ENCODE measurements at regions not wholly inside any gene's neighbourhood (a gene's known extent, or its start where the extent isn't known, plus 50 kb on each side); places are given as distances from the start of the nearest gene placed in this dataset.

DNA sequence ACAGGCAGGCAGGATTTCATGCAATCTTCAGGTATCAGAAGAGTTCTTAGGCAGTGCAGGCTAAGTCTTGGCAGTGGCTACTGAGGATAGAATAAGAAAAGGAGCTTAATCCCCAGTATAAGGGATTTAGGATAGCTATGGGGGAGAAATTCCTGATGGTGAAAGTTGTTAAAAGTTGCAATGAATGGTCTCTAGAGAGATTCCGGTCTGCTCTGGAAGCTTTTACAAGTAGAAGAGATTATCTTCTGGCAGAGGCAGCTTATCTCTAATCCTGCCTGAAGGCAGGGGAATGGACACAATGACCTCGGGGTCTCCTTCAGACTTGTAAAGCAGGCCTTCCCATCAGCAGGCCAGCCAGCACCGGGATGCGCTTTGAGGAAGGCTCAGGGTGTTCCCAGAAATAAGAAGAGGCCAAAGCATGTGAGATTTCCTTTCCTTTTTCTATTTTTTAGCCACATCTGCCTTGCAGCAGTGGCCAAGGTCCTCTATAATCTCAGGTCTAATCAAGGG lies 253.9 kb upstream of the KLHL29 start:
- TF ChIP-seq POLR2A (IDR thresholded peaks at IDR 0.05; ENCODE audit: low read depth, low read length) (no peak), POU2F2 (IDR thresholded peaks at IDR 0.05; ENCODE audit: low read depth, low read length) (no peak), TAF1 (IDR thresholded peaks at IDR 0.05; ENCODE audit: low read depth, low read length) (no peak), SPI1 (IDR thresholded peaks at IDR 0.05; ENCODE audit: low read depth, low read length) (no peak), POLR2AphosphoS5 (IDR thresholded peaks at IDR 0.05; ENCODE audit: low read depth, low read length) (no peak), PAX5 (IDR thresholded peaks at IDR 0.05; ENCODE audit: insufficient read depth, low read length, severe bottlenecking) (no peak)
- DNase-seq (ENCODE audit: insufficient read length, low spot score) (no peak), FAIRE-seq (no peak)

DNA sequence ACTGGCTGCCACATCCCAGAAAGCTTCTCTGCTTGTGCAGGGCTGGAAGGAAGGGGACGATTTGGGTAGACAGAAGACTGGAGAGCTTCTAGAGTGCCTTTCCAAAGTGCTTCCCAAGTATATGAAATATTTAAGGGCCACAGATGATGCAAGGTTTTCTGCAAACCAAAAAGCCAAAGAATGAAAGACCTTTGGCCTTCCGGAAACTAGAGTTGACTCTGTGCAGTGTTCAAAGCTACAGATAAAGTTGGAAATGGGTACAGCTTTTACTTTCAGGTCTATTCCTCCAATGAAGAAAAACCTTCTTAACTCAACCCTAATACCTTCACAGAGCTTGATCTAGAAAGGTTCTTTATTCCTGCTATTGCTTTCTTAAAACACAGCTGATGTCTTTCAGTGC lies 253.0 kb upstream of the KLHL29 start:
- FAIRE-seq (no peak), DNase-seq (ENCODE audit: insufficient read length, low spot score) (no peak)
- TF ChIP-seq SPI1 (IDR thresholded peaks at IDR 0.05; ENCODE audit: low read depth, low read length): no peak
- TF ChIP-seq POLR2A (IDR thresholded peaks at IDR 0.05; ENCODE audit: low read depth, low read length): no peak
- no peak for TF ChIP-seq PAX5 (IDR thresholded peaks at IDR 0.05; ENCODE audit: insufficient read depth, low read length, severe bottlenecking)
- no peak for TF ChIP-seq POLR2AphosphoS5 (IDR thresholded peaks at IDR 0.05; ENCODE audit: low read depth, low read length)
- no peak for TF ChIP-seq POU2F2 (IDR thresholded peaks at IDR 0.05; ENCODE audit: low read depth, low read length)
- TF ChIP-seq TAF1 (IDR thresholded peaks at IDR 0.05; ENCODE audit: low read depth, low read length): no peak

DNA sequence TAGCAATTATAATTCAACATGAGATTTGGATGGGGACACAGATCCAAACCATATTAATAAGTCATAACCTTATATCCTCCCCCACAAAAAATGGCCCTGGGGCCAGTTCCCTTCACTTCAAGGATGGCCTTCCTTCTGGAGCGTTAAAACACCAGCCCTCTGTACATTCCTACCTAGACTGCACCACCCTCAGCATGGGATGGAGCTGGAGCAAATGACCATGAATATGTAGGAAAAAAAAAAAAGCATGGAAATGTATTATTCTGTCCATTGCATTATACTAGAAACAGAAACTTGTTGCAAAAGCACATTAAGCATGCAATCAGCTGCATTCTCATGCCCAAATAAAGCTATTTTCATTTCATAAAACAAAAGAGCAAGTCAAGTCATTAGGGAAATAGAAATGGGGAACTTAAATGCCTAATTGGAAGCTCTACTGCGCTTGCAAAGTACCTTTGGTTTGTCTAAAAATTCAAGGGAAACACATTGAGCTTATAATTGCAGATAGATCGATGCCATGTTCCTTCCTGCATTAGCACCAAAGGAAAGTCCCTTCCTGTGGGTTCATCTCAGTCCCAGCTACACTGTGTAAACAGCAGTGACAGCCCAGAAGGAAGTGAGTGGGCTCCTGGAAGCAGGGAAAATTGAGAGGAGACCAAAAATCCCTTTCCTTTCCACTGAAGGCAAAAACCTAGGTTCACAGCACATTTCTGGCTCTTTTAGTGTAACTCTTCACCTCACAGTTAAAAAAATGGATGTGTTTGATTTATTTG lies 252.0 kb upstream of the KLHL29 start:
- no peak for TF ChIP-seq TAF1 (IDR thresholded peaks at IDR 0.05; ENCODE audit: low read depth, low read length)
- no peak for TF ChIP-seq POLR2AphosphoS5 (IDR thresholded peaks at IDR 0.05; ENCODE audit: low read depth, low read length)
- TF ChIP-seq POLR2A (IDR thresholded peaks at IDR 0.05; ENCODE audit: low read depth, low read length): no peak
- no peak for TF ChIP-seq POU2F2 (IDR thresholded peaks at IDR 0.05; ENCODE audit: low read depth, low read length)
- no peak for TF ChIP-seq SPI1 (IDR thresholded peaks at IDR 0.05; ENCODE audit: low read depth, low read length)
- no peak for TF ChIP-seq PAX5 (IDR thresholded peaks at IDR 0.05; ENCODE audit: insufficient read depth, low read length, severe bottlenecking)
- FAIRE-seq (no peak), DNase-seq (ENCODE audit: insufficient read length, low spot score) (no peak)

DNA sequence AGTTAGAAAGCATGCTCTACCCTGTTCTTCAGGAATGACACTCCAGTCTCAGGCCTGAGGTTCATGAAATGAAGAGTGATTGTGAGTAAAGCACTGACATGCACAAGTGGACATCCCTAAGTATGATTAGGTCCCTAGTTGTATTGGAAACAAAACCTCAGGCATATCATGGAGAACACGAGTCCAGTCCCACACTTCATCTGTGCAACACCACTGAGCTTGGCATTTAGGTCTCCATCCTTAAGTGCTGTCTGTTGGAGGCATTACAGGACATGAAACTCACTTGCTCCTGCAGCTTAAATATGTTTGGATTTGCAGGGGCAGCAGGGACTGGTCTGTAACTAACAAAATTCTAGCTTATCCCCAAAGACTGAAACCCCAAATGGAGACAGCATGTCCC lies 250.3 kb upstream of the KLHL29 start:
- no peak for FAIRE-seq
- no peak for DNase-seq (ENCODE audit: insufficient read length, low spot score)
- no peak for TF ChIP-seq POLR2AphosphoS5 (IDR thresholded peaks at IDR 0.05; ENCODE audit: low read depth, low read length)
- TF ChIP-seq POU2F2 (IDR thresholded peaks at IDR 0.05; ENCODE audit: low read depth, low read length): no peak
- no peak for TF ChIP-seq POLR2A (IDR thresholded peaks at IDR 0.05; ENCODE audit: low read depth, low read length)
- TF ChIP-seq SPI1 (IDR thresholded peaks at IDR 0.05; ENCODE audit: low read depth, low read length): no peak
- TF ChIP-seq TAF1 (IDR thresholded peaks at IDR 0.05; ENCODE audit: low read depth, low read length): no peak
- no peak for TF ChIP-seq PAX5 (IDR thresholded peaks at IDR 0.05; ENCODE audit: insufficient read depth, low read length, severe bottlenecking)

DNA sequence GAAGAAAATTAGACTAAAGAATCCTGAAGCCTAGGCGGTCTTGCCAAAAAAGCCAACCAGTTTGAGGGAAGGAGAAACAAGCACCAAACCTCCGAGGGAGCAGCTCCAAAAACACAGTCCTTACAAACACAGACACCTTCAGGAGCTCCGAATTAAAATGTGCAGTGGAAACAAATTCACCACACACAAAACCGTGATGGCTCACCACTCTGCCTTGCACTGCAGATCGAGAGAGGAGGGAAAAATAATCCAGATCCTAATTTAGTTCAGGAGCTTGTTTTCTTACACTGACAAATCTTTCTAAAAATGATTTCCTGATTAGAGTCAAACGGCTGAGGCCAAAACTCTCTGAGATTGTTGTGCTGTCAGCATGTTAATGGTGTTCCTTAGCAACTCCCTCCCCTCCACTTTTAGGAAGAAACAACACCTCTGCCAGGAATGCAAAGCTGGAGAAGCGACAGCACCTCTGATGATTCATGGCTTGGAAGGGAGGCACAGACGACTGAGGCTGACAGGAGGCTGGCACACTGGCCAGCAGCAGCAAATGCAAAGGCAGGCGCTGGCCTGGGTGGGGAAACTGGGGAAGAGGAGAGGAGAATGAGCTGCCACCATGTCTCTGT lies 249.4 kb upstream of the KLHL29 start:
- FAIRE-seq: no peak
- no peak for DNase-seq (ENCODE audit: insufficient read length, low spot score)
- TF ChIP-seq POLR2A (IDR thresholded peaks at IDR 0.05; ENCODE audit: low read depth, low read length): no peak

DNA sequence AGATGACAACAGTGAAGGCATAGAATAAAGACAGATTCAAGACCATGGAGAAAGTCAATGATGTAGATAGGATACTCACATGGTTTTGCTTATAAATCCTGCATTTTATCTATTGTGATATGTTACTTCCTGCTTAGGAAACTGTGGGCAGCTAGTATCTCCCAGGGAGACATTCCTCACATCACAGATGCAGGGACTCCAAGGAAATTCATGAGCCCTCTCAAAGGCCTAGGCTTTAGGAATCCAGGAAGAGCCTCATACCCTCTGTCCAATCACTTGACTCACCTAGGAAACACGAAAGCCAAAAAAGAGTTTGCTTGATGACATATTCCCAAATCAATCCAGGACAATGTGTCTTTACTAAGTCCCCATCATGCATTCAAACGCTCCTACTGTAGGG lies 247.8 kb upstream of the KLHL29 start:
- DNase-seq (ENCODE audit: insufficient read length, low spot score) (no peak), FAIRE-seq (no peak)
- TF ChIP-seq POLR2AphosphoS5 (IDR thresholded peaks at IDR 0.05; ENCODE audit: low read depth, low read length) (no peak), TAF1 (IDR thresholded peaks at IDR 0.05; ENCODE audit: low read depth, low read length) (no peak), POLR2A (IDR thresholded peaks at IDR 0.05; ENCODE audit: low read depth, low read length) (no peak), SPI1 (IDR thresholded peaks at IDR 0.05; ENCODE audit: low read depth, low read length) (no peak), POU2F2 (IDR thresholded peaks at IDR 0.05; ENCODE audit: low read depth, low read length) (no peak), PAX5 (IDR thresholded peaks at IDR 0.05; ENCODE audit: insufficient read depth, low read length, severe bottlenecking) (no peak)

DNA sequence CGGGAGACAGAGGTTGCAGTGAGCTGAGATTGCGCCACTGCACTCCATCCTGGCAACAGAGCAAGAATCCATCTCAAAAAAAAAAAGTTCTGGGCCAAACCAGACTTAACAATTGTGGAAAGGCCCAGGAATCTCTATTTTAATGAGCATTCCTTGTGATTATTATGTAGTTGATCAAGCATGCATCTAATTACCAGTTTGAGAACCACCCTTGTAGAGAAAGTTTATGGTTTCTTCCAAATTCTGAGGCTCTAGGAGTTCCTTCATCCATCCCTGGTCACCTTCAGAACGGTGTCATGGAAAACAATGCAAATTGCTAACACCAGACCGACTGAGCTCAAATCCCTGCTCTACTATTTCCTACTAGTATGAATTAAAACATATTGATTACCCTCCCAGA lies 246.3 kb upstream of the KLHL29 start:
- no peak for FAIRE-seq
- TF ChIP-seq POLR2AphosphoS5 (IDR thresholded peaks at IDR 0.05; ENCODE audit: low read depth, low read length): no peak
- no peak for TF ChIP-seq PAX5 (IDR thresholded peaks at IDR 0.05; ENCODE audit: insufficient read depth, low read length, severe bottlenecking)
- TF ChIP-seq POU2F2 (IDR thresholded peaks at IDR 0.05; ENCODE audit: low read depth, low read length): no peak
- no peak for TF ChIP-seq POLR2A (IDR thresholded peaks at IDR 0.05; ENCODE audit: low read depth, low read length)
- no peak for TF ChIP-seq SPI1 (IDR thresholded peaks at IDR 0.05; ENCODE audit: low read depth, low read length)
- no peak for TF ChIP-seq TAF1 (IDR thresholded peaks at IDR 0.05; ENCODE audit: low read depth, low read length)
- DNase-seq (ENCODE audit: insufficient read length, low spot score): no peak

DNA sequence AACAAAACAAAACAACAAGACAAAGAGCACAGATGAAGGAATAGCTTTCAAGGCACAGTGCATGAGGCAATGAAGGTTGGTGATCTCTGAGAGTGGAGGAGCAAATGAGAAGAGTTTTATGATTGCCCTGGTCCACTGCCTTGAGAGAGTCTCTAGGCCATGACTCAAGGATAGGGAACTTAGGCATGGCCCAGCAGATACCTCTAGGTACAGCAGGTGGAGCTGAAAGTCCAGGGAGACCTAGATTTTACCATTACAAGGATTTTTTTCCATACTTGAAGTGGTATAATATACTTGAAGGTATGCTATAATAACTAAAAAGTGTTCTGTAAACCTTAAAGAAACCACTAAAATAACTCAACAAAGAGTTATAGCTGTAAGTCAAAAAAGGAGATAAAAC lies 239.5 kb upstream of the KLHL29 start:
- DNase-seq (ENCODE audit: insufficient read length, low spot score): no peak
- no peak for FAIRE-seq
- TF ChIP-seq POLR2AphosphoS5 (IDR thresholded peaks at IDR 0.05; ENCODE audit: low read depth, low read length): no peak
- no peak for TF ChIP-seq TAF1 (IDR thresholded peaks at IDR 0.05; ENCODE audit: low read depth, low read length)
- TF ChIP-seq POLR2A (IDR thresholded peaks at IDR 0.05; ENCODE audit: low read depth, low read length): no peak
- TF ChIP-seq SPI1 (IDR thresholded peaks at IDR 0.05; ENCODE audit: low read depth, low read length): no peak
- TF ChIP-seq PAX5 (IDR thresholded peaks at IDR 0.05; ENCODE audit: insufficient read depth, low read length, severe bottlenecking): no peak
- TF ChIP-seq POU2F2 (IDR thresholded peaks at IDR 0.05; ENCODE audit: low read depth, low read length): no peak

DNA sequence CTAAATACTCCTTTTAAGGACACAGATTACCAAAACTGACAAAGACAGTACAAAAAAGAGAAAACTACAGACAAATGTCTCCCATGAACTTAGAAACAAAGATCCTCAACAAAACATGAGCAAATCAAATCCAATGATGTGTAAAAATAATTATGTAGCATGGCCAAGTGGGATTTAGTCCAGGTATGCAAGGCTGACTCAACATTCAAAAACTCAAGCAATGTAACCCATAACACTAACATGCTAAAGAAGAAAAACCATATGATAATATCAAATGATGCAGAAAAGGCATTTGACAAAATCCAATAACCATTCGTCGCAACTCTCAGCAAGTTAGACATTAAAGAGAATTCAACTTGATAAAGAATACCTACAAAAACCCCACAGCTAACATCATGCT lies 239.0 kb upstream of the KLHL29 start:
- DNase-seq (ENCODE audit: insufficient read length, low spot score): no peak
- TF ChIP-seq POLR2AphosphoS5 (IDR thresholded peaks at IDR 0.05; ENCODE audit: low read depth, low read length): no peak
- no peak for TF ChIP-seq SPI1 (IDR thresholded peaks at IDR 0.05; ENCODE audit: low read depth, low read length)
- TF ChIP-seq PAX5 (IDR thresholded peaks at IDR 0.05; ENCODE audit: insufficient read depth, low read length, severe bottlenecking): no peak
- TF ChIP-seq POLR2A (IDR thresholded peaks at IDR 0.05; ENCODE audit: low read depth, low read length): no peak
- TF ChIP-seq TAF1 (IDR thresholded peaks at IDR 0.05; ENCODE audit: low read depth, low read length): no peak
- TF ChIP-seq POU2F2 (IDR thresholded peaks at IDR 0.05; ENCODE audit: low read depth, low read length): no peak
- no peak for FAIRE-seq
